HG03565 (cell line): ENCODE measurements at regions not wholly inside any gene's neighbourhood (a gene's known extent, or its start where the extent isn't known, plus 50 kb on each side); places are given as distances from the start of the nearest gene placed in this dataset.
"Not testable (repeated sequence)": the region's sequence is repeated elsewhere in the genome, so short reads cannot be mapped to it uniquely, and the experiment has no call there.

Source experiments
- ATAC-seq: cut with Tn5 transposase; IDR thresholded peaks from one replicate; pipeline ENCODE4 v1.9.1; 2021; ENCODE audit warnings: mild to moderate bottlenecking, moderate library complexity; ENCODE audit not compliant: unreplicated experiment

GRCh38 chr3:18988614-18989229, 159.6 kb upstream of the KCNH8 start:
- ATAC-seq, result no peak

GRCh38 chr3:18987862-18988447, 160.4 kb upstream of the KCNH8 start:
- ATAC-seq, result no peak

GRCh38 chr3:18987070-18987469, 161.2 kb upstream of the KCNH8 start:
- ATAC-seq, result no peak

GRCh38 chr3:18982920-18983319, 165.4 kb upstream of the KCNH8 start:
- ATAC-seq, result no peak

- not testable (repeated sequence) for ATAC-seq
These were observed 172.2 kb upstream of the KCNH8 start for GRCh38 chr3:18976102-18976501.

- ATAC-seq, result no peak
These were observed 180.2 kb upstream of the KCNH8 start for GRCh38 chr3:18968120-18968519.

GRCh38 chr3:18965781-18966180, 182.5 kb upstream of the KCNH8 start:
- ATAC-seq, result no peak

- no peak for ATAC-seq
These were observed 183.7 kb upstream of the KCNH8 start for GRCh38 chr3:18964640-18965039.

GRCh38 chr3:18951333-18951732, 197.0 kb upstream of the KCNH8 start:
- no peak for ATAC-seq

GRCh38 chr3:18946524-18946923, 201.8 kb upstream of the KCNH8 start:
- no peak for ATAC-seq

GRCh38 chr3:18937574-18937973, 210.7 kb upstream of the KCNH8 start:
- peak; percentile 100 for ATAC-seq

GRCh38 chr3:18919158-18919557, 229.2 kb upstream of the KCNH8 start:
- no peak for ATAC-seq

- no peak for ATAC-seq
These were observed 230.4 kb upstream of the KCNH8 start for GRCh38 chr3:18917923-18918322.

- no peak for ATAC-seq
These were observed 246.1 kb upstream of the KCNH8 start for GRCh38 chr3:18902081-18902793.

- no peak for ATAC-seq
These were observed 246.7 kb upstream of the KCNH8 start for GRCh38 chr3:18901571-18901970.

- peak; percentile 95 for ATAC-seq
These were observed 247.3 kb upstream of the KCNH8 start for GRCh38 chr3:18900994-18901393.

GRCh38 chr3:18898911-18899310, 249.4 kb upstream of the KCNH8 start:
- ATAC-seq, result no peak

- no peak for ATAC-seq
These were observed 255.6 kb upstream of the KCNH8 start for GRCh38 chr3:18892756-18893155.

- ATAC-seq, result no peak
These were observed 256.3 kb upstream of the KCNH8 start for GRCh38 chr3:18892047-18892446.

GRCh38 chr3:18891641-18892040, 256.7 kb upstream of the KCNH8 start:
- ATAC-seq, result no peak

GRCh38 chr3:18890449-18890848, 257.9 kb upstream of the KCNH8 start:
- ATAC-seq, result no peak

GRCh38 chr3:18888819-18889218, 259.5 kb upstream of the KCNH8 start:
- ATAC-seq, result no peak
